ENCODE measurements at regions not wholly inside any gene's neighbourhood (a gene's known extent, or its start where the extent isn't known, plus 50 kb on each side); places are given as distances from the start of the nearest gene placed in this dataset.

GRCh38 chr6:15914553-15914952, 214.3 kb upstream of the MYLIP start:
- Histone ChIP-seq H3K9me2 (ENCODE audit: insufficient read depth) (no peaks in the 10 kb centered on the region), H3K9ac (ENCODE audit: low read length) (no peak overlapping the region), H4K20me1 (ENCODE audit: insufficient read depth) (no peaks in the 10 kb centered on the region), H3K9me3 (ENCODE audit: control insufficient read depth in 1 of 2, insufficient read depth in 1 of 2, low read depth in 1 of 2, low read length in 2 of 2) (no peaks in the 10 kb centered on the region), H3K36me3 (ENCODE audit: control insufficient read depth in 1 of 2, insufficient read depth in 2 of 2, low read length in 2 of 2) (no peaks in the 10 kb centered on the region), H3K4me2 (ENCODE audit: low read length) (no peak overlapping the region), H3K4me3 (replicated peaks in 1 of 2; ENCODE audit: low read depth in 1 of 2, low read length in 2 of 2) (no peak overlapping the region), H2AFZ (ENCODE audit: low read depth, low read length, poor library complexity, severe bottlenecking) (no peak overlapping the region), H3K27me3 (ENCODE audit: insufficient read depth, low read length) (no peaks in the 10 kb centered on the region), H3K4me1 (ENCODE audit: control insufficient read depth in 1 of 2, insufficient read depth in 2 of 2, low read length in 2 of 2) (no peaks in the 10 kb centered on the region), H3K27ac (ENCODE audit: low read depth, low read length) (no peak overlapping the region), H3K79me2 (ENCODE audit: insufficient read depth, low read length) (no peaks in the 10 kb centered on the region)
- no peak for DNase-seq (ENCODE audit: low read depth, low spot score)
- ChIA-PET POLR2A (no interaction called here), RAD21 (ENCODE audit: low non-redundant PET in 1 of 2, low total read pairs in 2 of 2, uncharacterized antibody in 2 of 2, unreplicated experiment in 2 of 2) (no interaction called here), CTCF (no interaction called here)
- TF ChIP-seq SP1 (IDR thresholded peaks at IDR 0.05; ENCODE audit: low read depth), result no peak
- TF ChIP-seq FOSL1 (IDR thresholded peaks at IDR 0.05; ENCODE audit: low read depth), result no peak
- no peak for TF ChIP-seq CEBPB (IDR thresholded peaks at IDR 0.05; ENCODE audit: low read depth)
- no peak for TF ChIP-seq EZH2 (IDR thresholded peaks at IDR 0.05)
- no peak for TF ChIP-seq ZNF274 (IDR thresholded peaks at IDR 0.05; ENCODE audit: low read depth, low read length)
- no peak for TF ChIP-seq RAD21 (IDR thresholded peaks at IDR 0.05; ENCODE audit: low read depth)
- no peak for TF ChIP-seq ATF3 (IDR thresholded peaks at IDR 0.05)
- TF ChIP-seq ZFX (IDR thresholded peaks at IDR 0.05), result no peak
- no peak for TF ChIP-seq JUND (IDR thresholded peaks at IDR 0.05)
- TF ChIP-seq EZH2phosphoT487 (IDR thresholded peaks at IDR 0.05; ENCODE audit: borderline replicate concordance), result no peak
- no peak for TF ChIP-seq POLR2AphosphoS5 (IDR thresholded peaks at IDR 0.05; ENCODE audit: low read depth, low read length)
- TF ChIP-seq ELF1 (IDR thresholded peaks at IDR 0.05; ENCODE audit: borderline replicate concordance, low read depth), result no peak
- TF ChIP-seq CBX3 (IDR thresholded peaks at IDR 0.05; ENCODE audit: low read depth), result no peak
- TF ChIP-seq REST (IDR thresholded peaks at IDR 0.05; ENCODE audit: low read depth), result no peak
- TF ChIP-seq EGR1 (IDR thresholded peaks at IDR 0.05; ENCODE audit: low read depth), result no peak
- no peak for TF ChIP-seq SRF (IDR thresholded peaks at IDR 0.05; ENCODE audit: low read depth)
- intact Hi-C loops (cut with micrococcal nuclease), result no loop called here
- BruUV-seq (replicated peaks), result no TSS peak
- no peak for ATAC-seq
